Muscle layer of duodenum (tissue), 2 donors: ENCODE measurements at regions not wholly inside any gene's neighbourhood (a gene's known extent, or its start where the extent isn't known, plus 50 kb on each side); places are given as distances from the start of the nearest gene placed in this dataset.

Experiments used
- H3K27ac ChIP-seq: one replicate; pipeline ENCODE4 v1.7.0; 2013; ENCODE audit warnings: mild to moderate bottlenecking, low read length
- H3K27me3 ChIP-seq: one replicate; pipeline ENCODE4 v1.7.0; 2013; ENCODE audit warnings: low read depth, mild to moderate bottlenecking, control low read depth, low read length
- H3K36me3 ChIP-seq, 2 donors: one replicate each; pipeline ENCODE4 v1.7.0; 2013; ENCODE audit warnings: low read length in 2 of 2, control low read depth in 1 of 2, mild to moderate bottlenecking in 1 of 2; ENCODE audit not compliant: insufficient read depth in 2 of 2, control insufficient read depth in 1 of 2
- H3K4me1 ChIP-seq, 2 donors: one replicate each; pipeline ENCODE4 v1.7.0; 2013; ENCODE audit warnings: low read length in 2 of 2, mild to moderate bottlenecking in 2 of 2, control low read depth in 1 of 2, moderate library complexity in 1 of 2; ENCODE audit not compliant: insufficient read depth in 2 of 2, control insufficient read depth in 1 of 2
- H3K4me3 ChIP-seq, 2 donors: one replicate each; pipeline ENCODE4 v1.7.0; 2013; ENCODE audit warnings: low read length in 2 of 2, low read depth in 1 of 2, mild to moderate bottlenecking in 1 of 2
- H3K9me3 ChIP-seq, 2 donors: one replicate each; pipeline ENCODE4 v1.7.0; 2013; ENCODE audit warnings: low read length in 2 of 2, control low read depth in 1 of 2, mild to moderate bottlenecking in 1 of 2; ENCODE audit not compliant: control insufficient read depth in 1 of 2
- donor health status: healthy.

DNA sequence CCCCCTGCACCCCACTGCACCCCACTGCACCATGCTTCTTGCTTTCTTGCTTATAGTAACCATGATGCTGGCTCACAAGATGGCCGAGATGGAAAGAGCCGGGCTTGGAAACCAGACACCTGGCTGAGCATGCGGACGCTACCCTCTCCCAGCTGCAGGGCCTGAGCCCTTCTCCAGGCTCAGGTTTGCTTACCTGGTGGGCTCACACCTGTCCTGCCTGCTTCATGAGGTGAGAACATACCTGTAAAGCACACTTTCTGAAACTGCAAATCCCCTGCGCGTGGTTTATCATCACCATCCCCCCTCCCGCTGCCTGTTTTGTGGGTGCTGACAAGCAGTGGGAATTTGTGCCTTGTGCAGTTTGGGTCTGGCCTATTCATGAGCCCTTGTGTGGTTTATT, 302.7 kb downstream of the GLRX3 start:
- Histone ChIP-seq H3K27ac (no peak overlapping the region), H3K4me1 (no peaks in the 10 kb centered on the region), H3K36me3 (no peaks in the 10 kb centered on the region), H3K4me3 (no peak overlapping the region), H3K27me3 (no peaks in the 10 kb centered on the region), H3K9me3 (no peaks in the 10 kb centered on the region)

DNA sequence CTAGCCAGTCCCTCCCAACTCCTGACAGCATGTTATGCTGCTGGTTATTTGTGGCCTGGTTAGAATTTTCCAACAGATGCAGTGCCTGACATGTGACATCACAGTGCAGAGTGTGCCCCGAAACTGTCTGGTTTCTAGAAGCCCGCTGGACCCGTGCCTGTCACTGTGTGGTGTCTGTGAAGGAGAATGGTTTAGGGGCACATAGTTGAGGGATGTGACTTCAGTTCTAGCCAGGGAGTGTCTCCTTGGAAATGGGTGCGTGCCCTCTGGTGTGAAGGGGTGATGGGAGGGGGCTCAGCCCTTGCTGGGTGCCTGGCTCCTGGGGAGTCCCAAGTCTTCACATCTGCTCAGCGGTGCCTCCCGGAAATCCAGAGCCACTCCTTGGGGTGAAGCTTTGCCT, 303.6 kb downstream of the GLRX3 start:
- no peak overlapping the region for H3K4me3 ChIP-seq
- H3K9me3 ChIP-seq, result no peaks in the 10 kb centered on the region
- no peaks in the 10 kb centered on the region for H3K27me3 ChIP-seq
- H3K36me3 ChIP-seq, result no peaks in the 10 kb centered on the region
- H3K4me1 ChIP-seq, result no peaks in the 10 kb centered on the region
- H3K27ac ChIP-seq, result no peak overlapping the region

DNA sequence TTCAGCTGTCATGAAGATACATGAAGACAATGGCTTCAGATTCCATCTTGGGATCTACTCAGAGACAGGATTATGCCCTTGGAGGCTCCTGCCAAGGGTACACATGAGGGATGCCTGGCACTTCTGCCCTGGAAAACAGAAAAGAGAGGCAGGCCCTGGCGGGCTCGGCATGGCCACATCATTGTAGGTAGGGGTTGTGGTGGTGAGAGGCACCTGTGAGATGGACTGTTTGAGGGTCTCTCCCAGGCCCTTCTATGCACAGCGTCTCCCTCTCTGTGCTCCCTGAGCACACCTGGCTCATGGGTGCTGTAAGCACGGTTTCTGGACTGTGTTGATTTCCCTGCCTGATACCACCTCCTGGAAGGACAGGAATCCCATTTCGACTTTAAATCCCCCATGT, 304.3 kb downstream of the GLRX3 start:
- no peak overlapping the region for H3K27ac ChIP-seq
- no peaks in the 10 kb centered on the region for H3K9me3 ChIP-seq
- H3K36me3 ChIP-seq, result no peaks in the 10 kb centered on the region

DNA sequence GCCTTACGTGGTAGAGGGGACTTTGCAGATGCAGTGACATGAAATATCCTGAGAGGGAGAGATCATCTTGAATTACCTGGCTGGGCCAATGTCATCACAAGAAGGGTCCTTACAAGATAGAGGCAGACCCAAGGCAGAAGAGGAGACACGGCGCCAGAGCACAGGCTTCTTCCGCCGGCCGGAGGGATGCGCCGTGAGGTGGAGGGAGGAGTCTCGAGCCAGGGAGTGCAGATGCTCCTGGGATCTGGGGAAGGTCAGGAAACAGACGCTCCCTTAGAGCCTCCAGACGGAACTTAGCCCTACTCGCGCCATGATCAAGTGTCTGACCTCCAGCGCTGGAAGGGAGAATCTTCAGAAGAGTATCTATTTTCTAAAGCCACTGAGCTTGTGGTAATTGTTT, 304.8 kb downstream of the GLRX3 start:
- Histone ChIP-seq H3K4me3 (no peak overlapping the region), H3K27ac (no peak overlapping the region), H3K9me3 (no peaks in the 10 kb centered on the region), H3K4me1 (no peaks in the 10 kb centered on the region), H3K27me3 (no peaks in the 10 kb centered on the region), H3K36me3 (no peaks in the 10 kb centered on the region)

More for the DNA sequence above, 304.3 kb downstream of the GLRX3 start:
- no peaks in the 10 kb centered on the region for H3K4me1 ChIP-seq
- no peaks in the 10 kb centered on the region for H3K27me3 ChIP-seq
- no peak overlapping the region for H3K4me3 ChIP-seq

DNA sequence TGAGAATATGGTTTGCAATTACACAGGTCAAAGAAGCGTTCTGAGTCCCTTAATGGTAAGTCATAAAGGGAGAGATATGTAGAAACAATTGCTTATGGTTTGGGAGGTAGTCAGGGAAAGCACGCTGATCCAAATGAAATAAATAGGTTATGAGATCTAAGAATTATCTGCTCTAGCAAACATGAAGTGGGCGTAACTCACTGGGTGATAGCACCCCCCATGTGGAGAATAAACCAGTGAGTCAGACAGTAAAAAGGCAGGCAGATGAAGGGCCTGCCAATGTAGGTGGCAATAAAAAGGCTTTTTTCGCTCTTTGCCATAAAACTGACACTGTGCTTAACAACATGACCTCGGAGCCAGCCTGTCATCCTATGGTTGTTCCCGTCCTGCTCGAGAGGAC, 306.9 kb downstream of the GLRX3 start:
- H3K27me3 ChIP-seq, result no peaks in the 10 kb centered on the region
- no peaks in the 10 kb centered on the region for H3K36me3 ChIP-seq
- H3K4me1 ChIP-seq, result no peaks in the 10 kb centered on the region
- H3K4me3 ChIP-seq, result no peak overlapping the region
- no peak overlapping the region for H3K27ac ChIP-seq
- H3K9me3 ChIP-seq, result no peaks in the 10 kb centered on the region

DNA sequence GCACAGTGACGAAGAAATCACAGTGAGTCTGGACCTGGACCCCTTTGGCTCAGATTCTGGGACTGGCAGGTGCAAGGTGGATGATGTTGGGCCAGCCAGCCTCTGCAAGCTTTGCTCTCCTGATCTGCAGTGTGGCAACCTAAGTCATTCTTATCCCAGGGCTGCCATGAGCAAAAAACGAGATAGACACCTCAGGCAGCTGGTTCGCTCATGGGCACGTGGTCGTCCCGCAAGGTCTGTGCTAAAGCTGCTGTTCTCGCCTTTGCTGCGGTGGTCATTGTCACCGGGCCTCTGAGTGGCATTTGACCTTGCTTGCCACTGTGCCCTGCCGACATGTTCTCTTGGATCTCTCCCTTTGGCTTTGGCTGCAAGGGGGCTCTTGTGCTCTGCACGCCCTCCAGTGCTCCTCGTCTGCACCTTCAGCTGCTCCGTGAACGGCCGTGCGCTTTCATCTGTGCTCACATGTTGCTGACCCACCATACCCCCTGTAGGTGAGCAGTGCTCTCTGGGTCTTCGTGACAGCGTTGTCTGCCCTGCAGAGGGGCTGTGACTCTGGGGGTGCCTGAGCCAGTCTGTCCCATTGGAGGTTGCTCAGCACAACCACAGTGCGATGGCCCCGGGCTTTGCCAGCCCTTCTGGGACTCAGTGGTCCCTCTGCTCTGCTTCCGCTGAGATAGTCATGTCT, 317.0 kb downstream of the GLRX3 start:
- H3K27me3 ChIP-seq, result no peaks in the 10 kb centered on the region
- no peak overlapping the region for H3K27ac ChIP-seq
- no peak overlapping the region for H3K4me3 ChIP-seq
- no peaks in the 10 kb centered on the region for H3K9me3 ChIP-seq
- H3K4me1 ChIP-seq, result no peaks in the 10 kb centered on the region
- no peaks in the 10 kb centered on the region for H3K36me3 ChIP-seq

DNA sequence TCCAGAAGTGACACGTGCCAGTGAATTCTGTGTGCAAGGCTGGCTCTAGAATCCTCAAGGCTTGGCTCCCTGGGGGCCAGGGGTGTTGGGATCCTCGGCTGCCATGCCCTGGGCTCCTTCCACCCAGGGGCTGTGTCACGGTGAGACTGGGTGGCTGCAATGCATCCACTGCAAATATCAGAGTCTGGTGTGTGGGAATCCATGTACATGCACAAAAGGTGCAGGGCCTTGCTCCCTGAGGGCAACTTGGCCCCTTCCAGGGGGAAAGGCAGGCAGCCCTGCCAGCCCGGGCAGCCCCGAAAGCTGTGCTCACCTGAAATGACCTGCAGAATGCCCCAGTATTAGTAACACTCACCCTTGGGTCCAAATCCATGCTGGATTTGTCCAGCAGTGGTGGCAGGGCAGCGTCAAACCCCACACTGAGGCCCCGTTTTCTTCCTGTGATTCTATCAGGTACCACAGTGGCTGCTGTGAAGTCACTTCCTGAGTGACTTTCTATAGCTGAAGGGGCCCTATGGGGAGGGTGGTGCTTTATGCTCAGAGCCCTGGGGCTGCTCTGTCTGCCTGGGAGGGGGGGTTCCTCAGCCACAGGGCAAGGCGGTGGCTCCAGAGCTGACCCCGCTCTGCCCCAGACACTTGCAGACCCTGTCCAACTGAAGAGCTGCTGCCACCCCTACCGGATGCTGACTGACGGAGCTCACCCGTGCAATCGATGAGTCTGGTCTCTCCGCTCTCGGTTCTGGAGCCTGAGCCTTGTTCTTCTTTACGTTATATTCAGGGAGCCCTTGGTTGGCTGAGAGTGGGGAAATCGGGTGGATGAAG, 317.7 kb downstream of the GLRX3 start:
- Histone ChIP-seq H3K4me3 (no peak overlapping the region), H3K4me1 (no peaks in the 10 kb centered on the region), H3K36me3 (no peaks in the 10 kb centered on the region), H3K27ac (no peak overlapping the region), H3K27me3 (no peaks in the 10 kb centered on the region), H3K9me3 (no peaks in the 10 kb centered on the region)

DNA sequence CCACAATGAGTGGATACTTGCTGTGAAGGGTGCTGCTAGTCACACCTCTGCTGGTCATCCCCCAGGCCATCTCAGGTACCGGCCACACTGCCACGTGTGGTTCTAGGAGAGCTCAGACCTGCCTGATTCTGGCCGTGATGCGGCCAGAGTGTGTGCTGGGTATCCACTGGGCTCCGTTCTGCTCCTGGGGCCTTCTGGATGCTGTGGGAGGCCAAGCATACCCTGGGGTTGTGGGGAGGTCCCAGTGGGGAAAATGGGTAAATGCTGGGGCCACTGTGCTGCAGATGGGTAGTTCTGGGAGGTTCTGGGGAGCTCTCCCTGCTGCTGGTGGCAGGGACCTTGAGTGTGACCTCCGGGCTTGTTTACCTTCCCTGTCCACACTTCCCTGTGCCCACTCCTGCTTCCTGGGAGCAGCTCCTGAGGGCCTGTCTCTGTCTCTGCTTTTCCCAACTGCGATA, 318.4 kb downstream of the GLRX3 start:
- Histone ChIP-seq H3K4me3 (no peak overlapping the region), H3K27me3 (no peaks in the 10 kb centered on the region), H3K4me1 (no peaks in the 10 kb centered on the region), H3K27ac (no peak overlapping the region), H3K36me3 (no peaks in the 10 kb centered on the region), H3K9me3 (no peaks in the 10 kb centered on the region)

DNA sequence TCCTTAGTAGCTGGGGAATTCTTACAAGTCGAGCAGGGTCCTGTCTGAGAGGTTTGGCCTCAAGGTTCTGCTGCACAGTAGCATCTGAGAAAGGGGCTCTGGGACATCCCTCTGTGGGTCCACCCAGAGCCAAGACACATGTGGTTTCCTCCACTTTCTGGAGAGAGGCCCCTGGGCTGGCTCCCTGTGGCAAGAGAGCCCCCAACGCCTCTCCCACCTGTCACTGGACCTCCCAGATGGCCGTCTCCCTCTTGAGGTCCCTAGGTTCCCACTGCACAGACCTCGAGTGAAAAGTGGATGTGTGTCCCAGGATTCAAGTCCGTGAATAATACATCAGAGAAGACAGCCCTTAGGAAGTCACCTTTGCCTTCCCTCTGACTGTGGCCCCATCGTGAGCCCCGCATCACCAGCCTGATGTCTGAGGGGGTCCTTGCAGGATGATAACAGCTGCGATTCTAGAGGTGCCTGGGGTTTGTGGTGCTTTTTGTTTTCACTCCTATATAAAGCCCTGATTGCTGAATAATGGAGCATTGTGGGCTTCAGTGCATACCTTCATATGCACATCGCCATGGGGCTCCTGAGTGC, 319.0 kb downstream of the GLRX3 start:
- no peaks in the 10 kb centered on the region for H3K27me3 ChIP-seq
- H3K27ac ChIP-seq, result no peak overlapping the region
- H3K4me3 ChIP-seq, result no peak overlapping the region
- H3K4me1 ChIP-seq, result no peaks in the 10 kb centered on the region
- H3K36me3 ChIP-seq, result no peaks in the 10 kb centered on the region
- H3K9me3 ChIP-seq, result no peaks in the 10 kb centered on the region

DNA sequence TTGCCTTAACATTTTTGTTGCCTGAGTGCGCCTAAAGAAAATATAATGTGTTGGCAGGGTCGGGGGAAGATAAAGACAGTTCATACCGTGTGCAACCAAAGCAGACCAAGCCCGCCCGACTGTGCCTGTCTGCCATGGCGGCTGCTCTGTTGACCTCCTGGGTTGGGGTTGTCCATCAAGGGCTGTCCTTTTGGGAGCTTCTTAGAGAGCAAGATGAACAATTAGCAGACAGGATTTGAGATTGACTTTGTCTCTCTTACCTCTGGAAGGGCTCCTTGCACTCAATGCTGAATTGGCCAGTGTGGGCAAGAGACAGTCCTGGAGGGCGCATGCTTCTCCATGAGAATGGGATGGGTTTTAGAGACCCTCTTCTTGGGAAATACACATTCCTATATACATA, 319.6 kb downstream of the GLRX3 start:
- no peak overlapping the region for H3K4me3 ChIP-seq
- no peaks in the 10 kb centered on the region for H3K9me3 ChIP-seq
- H3K36me3 ChIP-seq, result no peaks in the 10 kb centered on the region
- H3K27me3 ChIP-seq, result no peaks in the 10 kb centered on the region
- no peak overlapping the region for H3K27ac ChIP-seq
- no peaks in the 10 kb centered on the region for H3K4me1 ChIP-seq

DNA sequence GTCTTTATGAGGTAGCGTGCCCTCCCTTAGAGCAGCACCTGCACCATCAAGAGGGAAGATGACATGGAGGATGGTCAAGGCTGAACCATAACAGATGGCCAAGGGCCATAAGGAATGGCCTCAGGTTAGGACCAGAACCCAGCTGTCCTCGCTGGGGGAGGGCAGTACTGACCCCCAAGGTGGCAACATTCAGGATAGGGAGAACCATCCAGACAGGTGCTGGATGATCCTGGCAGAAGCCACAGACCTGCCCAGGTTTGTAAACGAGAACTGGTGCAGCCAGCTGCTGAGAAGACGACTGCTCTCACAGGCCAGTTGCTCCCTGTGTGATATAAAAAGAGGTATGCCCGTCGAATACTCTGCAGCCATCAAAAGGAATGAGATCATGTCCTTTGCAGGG, 320.4 kb downstream of the GLRX3 start:
- no peaks in the 10 kb centered on the region for H3K27me3 ChIP-seq
- no peak overlapping the region for H3K27ac ChIP-seq
- H3K9me3 ChIP-seq, result no peaks in the 10 kb centered on the region
- H3K4me1 ChIP-seq, result no peaks in the 10 kb centered on the region
- no peaks in the 10 kb centered on the region for H3K36me3 ChIP-seq
- H3K4me3 ChIP-seq, result no peak overlapping the region
